ENCODE measurements at regions not wholly inside any gene's neighbourhood (a gene's known extent, or its start where the extent isn't known, plus 50 kb on each side); places are given as distances from the start of the nearest gene placed in this dataset.

DNA sequence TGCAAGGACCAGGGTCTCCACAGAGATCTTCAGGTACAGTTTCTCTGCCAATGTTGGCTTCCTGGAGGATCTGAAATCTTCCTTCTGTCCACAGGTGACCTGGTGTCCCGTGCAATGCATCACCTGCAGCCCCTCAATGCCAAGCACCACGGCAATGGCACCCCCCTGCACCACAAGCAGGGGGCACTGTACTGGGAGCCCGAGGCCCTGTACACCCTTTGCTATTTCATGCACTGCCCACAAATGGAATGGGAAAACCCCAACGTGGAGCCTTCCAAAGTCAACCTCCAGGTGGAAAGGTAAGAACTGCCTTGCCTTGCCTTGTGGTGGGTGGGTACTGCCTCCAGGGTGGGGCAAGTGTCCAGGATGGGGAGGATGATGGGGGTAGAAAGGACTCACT lies 141.8 kb upstream of the PWP1 start:
- TF ChIP-seq CREB5 (CRISPR knock-in tag; IDR thresholded peaks at IDR 0.05; ENCODE audit: low read depth) (no peak), ZFP30 (CRISPR knock-in tag; IDR thresholded peaks at IDR 0.05) (no peak), ESRRG (CRISPR knock-in tag; IDR thresholded peaks at IDR 0.05) (no peak), SNAI2 (CRISPR knock-in tag; IDR thresholded peaks at IDR 0.05) (no peak), ZNF565 (CRISPR knock-in tag; conservative IDR thresholded peaks at IDR 0.05; ENCODE audit: low read depth) (no peak), ISL1 (CRISPR knock-in tag; IDR thresholded peaks at IDR 0.05) (no peak), ZC3H10 (CRISPR knock-in tag; IDR thresholded peaks at IDR 0.05) (no peak), ARNTL (CRISPR knock-in tag; IDR thresholded peaks at IDR 0.05; ENCODE audit: borderline replicate concordance, low read depth) (no peak)
- TF ChIP-seq, protein P1, sequence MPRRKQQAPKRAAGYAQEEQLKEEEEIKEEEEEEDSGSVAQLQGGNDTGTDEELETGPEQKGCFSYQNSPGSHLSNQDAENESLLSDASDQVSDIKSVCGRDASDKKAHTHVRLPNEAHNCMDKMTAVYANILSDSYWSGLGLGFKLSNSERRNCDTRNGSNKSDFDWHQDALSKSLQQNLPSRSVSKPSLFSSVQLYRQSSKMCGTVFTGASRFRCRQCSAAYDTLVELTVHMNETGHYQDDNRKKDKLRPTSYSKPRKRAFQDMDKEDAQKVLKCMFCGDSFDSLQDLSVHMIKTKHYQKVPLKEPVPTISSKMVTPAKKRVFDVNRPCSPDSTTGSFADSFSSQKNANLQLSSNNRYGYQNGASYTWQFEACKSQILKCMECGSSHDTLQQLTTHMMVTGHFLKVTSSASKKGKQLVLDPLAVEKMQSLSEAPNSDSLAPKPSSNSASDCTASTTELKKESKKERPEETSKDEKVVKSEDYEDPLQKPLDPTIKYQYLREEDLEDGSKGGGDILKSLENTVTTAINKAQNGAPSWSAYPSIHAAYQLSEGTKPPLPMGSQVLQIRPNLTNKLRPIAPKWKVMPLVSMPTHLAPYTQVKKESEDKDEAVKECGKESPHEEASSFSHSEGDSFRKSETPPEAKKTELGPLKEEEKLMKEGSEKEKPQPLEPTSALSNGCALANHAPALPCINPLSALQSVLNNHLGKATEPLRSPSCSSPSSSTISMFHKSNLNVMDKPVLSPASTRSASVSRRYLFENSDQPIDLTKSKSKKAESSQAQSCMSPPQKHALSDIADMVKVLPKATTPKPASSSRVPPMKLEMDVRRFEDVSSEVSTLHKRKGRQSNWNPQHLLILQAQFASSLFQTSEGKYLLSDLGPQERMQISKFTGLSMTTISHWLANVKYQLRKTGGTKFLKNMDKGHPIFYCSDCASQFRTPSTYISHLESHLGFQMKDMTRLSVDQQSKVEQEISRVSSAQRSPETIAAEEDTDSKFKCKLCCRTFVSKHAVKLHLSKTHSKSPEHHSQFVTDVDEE (CRISPR knock-in tag; IDR thresholded peaks at IDR 0.05), result no peak
- TF ChIP-seq, protein P2, sequence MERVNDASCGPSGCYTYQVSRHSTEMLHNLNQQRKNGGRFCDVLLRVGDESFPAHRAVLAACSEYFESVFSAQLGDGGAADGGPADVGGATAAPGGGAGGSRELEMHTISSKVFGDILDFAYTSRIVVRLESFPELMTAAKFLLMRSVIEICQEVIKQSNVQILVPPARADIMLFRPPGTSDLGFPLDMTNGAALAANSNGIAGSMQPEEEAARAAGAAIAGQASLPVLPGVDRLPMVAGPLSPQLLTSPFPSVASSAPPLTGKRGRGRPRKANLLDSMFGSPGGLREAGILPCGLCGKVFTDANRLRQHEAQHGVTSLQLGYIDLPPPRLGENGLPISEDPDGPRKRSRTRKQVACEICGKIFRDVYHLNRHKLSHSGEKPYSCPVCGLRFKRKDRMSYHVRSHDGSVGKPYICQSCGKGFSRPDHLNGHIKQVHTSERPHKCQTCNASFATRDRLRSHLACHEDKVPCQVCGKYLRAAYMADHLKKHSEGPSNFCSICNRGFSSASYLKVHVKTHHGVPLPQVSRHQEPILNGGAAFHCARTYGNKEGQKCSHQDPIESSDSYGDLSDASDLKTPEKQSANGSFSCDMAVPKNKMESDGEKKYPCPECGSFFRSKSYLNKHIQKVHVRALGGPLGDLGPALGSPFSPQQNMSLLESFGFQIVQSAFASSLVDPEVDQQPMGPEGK (CRISPR knock-in tag; IDR thresholded peaks at IDR 0.05; ENCODE audit: borderline replicate concordance), result no peak
- TF ChIP-seq, protein P3, sequence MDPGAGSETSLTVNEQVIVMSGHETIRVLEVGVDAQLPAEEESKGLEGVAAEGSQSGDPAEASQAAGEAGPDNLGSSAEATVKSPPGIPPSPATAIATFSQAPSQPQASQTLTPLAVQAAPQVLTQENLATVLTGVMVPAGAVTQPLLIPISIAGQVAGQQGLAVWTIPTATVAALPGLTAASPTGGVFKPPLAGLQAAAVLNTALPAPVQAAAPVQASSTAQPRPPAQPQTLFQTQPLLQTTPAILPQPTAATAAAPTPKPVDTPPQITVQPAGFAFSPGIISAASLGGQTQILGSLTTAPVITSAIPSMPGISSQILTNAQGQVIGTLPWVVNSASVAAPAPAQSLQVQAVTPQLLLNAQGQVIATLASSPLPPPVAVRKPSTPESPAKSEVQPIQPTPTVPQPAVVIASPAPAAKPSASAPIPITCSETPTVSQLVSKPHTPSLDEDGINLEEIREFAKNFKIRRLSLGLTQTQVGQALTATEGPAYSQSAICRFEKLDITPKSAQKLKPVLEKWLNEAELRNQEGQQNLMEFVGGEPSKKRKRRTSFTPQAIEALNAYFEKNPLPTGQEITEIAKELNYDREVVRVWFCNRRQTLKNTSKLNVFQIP (CRISPR knock-in tag; IDR thresholded peaks at IDR 0.05; ENCODE audit: borderline replicate concordance, low read depth), result no peak
- TF ChIP-seq, protein P4, sequence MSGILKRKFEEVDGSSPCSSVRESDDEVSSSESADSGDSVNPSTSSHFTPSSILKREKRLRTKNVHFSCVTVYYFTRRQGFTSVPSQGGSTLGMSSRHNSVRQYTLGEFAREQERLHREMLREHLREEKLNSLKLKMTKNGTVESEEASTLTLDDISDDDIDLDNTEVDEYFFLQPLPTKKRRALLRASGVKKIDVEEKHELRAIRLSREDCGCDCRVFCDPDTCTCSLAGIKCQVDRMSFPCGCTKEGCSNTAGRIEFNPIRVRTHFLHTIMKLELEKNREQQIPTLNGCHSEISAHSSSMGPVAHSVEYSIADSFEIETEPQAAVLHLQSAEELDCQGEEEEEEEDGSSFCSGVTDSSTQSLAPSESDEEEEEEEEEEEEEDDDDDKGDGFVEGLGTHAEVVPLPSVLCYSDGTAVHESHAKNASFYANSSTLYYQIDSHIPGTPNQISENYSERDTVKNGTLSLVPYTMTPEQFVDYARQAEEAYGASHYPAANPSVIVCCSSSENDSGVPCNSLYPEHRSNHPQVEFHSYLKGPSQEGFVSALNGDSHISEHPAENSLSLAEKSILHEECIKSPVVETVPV (CRISPR knock-in tag; IDR thresholded peaks at IDR 0.05), result no peak
